HG02610 (cell line): ENCODE measurements at regions not wholly inside any gene's neighbourhood (a gene's known extent, or its start where the extent isn't known, plus 50 kb on each side); places are given as distances from the start of the nearest gene placed in this dataset.
"Not testable (repeated sequence)": the region's sequence is repeated elsewhere in the genome, so short reads cannot be mapped to it uniquely, and the experiment has no call there.

ENCODE experiments used
- ATAC-seq: cut with Tn5 transposase; IDR thresholded peaks from one replicate; pipeline ENCODE4 v1.9.1; 2021; ENCODE audit warnings: mild to moderate bottlenecking, moderate library complexity; ENCODE audit not compliant: unreplicated experiment

DNA sequence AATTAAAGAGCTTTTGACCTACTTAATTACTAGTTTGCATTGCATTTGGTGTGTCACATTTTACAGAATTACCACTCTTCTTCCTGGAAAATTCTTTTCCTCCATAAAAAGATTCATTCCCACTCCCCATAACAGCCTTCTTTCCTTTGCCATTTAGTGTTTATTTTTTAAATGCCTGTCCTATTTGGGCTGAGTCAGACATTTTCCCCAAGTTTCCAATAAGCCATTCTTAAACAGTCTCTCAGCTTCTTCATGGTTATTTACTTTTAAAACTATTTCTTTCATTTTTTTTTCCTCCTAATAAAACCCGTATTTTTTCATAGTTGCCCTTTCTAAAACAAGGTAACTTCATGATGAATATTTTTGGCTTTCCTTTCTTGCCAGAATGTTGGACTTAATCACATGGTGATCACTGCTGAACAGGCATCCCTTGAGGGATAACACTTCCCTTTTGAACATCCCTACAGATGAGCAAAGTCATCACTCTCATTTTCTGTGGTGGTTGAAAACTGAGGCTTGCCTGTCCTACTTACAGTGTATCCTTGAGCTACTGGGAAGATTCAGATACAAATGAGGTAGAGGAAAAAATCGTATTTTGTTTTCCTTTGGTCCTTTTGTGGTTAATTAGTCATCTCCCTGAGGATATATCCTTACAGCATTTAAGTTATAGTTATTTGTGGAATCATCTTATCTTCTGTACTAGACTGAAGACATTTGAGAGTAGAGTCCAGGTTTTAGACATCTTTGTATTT lies 520.5 kb upstream of the NR3C2 start:
- no peak for ATAC-seq

GRCh38 chr4:148961526-148961925 lies 519.3 kb upstream of the NR3C2 start:
- ATAC-seq, result no peak

DNA sequence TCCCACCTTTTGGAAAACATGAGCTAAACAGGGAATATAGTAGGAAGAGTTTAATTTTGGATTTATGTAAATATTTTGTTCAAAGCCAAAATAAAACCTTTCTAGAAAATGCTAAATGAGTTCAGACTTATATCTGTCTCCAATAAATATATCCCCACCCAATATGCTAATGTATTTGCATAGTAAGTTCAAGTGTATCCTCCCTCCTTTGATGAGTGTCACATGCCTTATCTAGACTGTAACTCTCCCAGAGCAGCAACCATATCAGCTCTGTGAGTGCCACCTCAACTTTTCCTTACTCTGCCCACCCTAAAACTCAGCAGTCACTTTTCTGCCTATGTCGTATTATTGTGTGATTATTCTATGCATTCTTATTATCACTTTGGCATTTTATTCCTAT lies 516.1 kb upstream of the NR3C2 start:
- ATAC-seq, result no peak

DNA sequence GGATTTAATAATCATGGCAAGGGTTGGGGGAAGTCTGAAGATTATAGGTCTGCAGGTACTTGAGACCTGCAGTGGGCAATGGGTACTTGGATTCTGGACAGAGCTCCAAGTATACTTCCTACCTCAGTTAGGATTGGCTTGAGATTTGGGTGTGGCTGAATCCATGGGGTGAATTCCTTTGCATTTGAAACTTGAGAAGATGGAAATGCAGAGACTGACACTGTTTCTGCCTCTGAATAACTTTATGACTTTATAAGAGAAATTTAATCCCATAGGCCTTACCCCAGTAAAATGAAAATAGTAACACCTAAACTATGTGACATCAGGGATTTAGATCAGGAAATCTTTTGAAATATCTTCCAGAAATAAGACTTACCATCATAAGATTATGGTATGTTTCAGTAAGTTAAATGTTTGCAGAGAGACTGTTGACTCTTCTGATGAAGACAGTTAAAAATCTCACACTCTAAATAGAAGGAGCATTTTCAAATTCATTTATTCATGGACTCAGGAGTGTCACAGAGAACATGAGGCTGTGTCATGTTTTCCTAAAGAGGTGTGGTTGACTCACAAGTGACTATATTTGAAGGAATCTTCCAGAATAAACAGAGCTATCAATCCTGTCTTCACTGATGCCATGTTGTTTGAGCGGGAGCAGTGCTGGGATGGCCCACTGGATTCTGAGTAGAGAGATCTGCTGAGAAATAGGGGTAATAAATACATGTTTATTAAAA lies 513.5 kb upstream of the NR3C2 start:
- no peak for ATAC-seq

DNA sequence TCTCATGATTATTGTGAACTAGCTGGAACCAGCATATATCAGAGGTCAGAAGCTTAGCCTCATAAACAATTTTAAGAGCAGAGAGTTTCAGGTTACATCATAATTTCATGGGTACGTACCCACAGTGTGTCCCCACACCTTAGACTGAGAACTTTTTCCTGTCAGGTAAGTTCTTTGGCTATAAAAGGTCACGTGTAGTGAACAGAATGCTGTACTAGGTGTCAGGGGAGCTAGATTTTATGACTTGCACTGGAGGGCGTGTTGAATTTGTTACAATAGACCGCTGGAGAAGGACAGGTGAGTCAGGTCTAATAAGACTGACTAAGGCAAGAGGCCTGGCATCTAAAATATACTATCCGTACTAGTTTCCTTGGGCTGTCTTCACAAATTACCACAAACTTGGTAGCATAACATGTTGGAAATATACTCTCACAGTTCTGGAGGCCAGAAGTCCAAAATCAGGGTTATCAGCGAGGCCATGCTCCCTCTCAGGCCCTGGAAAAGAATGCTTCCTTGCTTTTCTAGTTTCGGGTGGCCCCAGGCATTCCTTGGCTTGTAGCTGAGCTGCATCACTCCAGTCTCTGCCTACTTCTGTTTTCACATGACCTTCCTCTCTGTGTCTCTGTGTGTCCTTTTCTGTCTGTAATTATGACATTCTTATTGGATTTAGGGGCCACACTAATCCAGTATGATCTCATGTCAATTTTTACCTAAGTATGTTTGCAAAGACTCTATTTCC lies 512.0 kb upstream of the NR3C2 start:
- ATAC-seq, result no peak

- no peak for ATAC-seq
Measured at GRCh38 chr4:148951346-148951745, 509.1 kb upstream of the NR3C2 start.

GRCh38 chr4:148946271-148946670 lies 504.1 kb upstream of the NR3C2 start:
- no peak for ATAC-seq

- ATAC-seq, result no peak
Measured at GRCh38 chr4:148944839-148945219, 502.6 kb upstream of the NR3C2 start.

GRCh38 chr4:148944136-148944838 lies 502.1 kb upstream of the NR3C2 start:
- ATAC-seq, result no peak

DNA sequence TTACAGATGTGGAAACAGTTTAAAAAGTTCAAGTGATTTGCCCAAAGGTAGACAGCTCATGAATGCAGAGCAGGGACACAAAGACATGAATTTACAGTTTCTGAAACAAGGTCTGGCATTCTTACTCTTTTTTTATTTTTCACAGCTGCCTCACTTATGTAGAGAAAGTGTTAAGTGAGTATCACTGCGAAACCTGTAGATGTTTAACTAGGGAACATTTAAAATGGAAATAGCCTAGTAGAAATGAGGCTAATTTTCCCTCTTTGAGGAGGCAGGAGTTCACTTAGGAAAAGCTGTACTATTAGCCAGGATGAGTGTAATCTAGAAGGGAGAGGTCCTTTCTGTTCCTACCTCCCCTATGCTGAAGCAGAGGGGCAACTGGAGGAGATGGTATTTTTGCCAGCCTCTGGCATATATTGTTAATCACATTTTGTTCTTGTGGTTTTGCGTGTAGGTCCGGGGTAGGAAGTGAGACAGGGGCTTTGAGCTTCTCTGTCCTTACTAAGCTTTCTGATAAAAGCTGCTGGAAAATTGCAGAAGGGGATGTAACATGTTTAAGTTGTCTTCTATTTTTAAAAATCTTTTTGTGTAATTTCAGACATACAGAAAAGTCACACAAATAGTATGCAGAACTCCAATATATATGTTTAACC lies 492.8 kb upstream of the NR3C2 start:
- no peak for ATAC-seq

DNA sequence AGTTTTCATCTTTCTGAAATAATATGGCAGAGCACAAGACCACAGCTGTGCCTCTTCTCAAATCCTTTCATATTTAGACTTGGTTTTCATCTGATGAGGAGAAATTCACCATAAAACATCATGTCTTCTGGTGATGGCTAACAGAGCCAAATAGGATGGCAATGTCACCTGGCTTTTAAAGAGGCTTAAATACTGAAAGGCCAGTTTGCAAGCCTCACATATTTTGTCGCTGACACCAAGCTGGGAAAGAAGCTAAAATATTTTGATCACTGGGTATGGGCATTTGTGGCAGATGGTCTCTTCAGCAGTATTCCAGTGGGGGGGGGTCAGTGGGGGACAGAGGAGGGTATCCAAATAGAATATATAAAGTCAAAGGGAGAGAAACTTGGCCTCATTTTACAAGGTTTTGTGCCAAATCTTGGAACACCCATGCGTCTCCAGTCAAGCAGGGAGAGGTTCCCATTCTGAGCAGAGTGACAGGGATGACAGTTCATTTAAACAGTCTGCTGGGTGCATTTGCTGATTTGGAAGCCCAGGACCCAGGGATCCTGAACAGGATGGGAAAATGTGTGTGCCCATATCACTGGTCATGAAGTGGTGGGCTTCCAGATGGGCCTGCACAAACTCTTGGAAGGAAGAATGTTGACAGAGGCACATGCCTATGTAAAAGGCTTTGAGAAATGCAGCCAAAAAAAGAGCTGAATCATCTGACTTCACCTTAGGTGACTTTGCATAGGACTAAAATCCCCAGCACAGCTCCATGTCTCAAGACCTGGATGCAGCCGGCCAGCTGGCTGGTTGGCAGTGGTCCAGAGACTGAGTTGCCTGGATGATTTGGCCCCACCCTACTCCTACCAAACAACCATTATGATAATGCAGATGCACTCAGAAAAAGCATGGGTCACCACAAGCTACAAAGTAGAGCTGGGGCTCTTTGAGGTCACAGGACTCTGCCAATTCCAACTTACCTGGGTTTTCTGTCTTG lies 484.4 kb upstream of the NR3C2 start:
- ATAC-seq, result no peak

- ATAC-seq, result no peak
Measured at GRCh38 chr4:148923881-148924280, 481.7 kb upstream of the NR3C2 start.

DNA sequence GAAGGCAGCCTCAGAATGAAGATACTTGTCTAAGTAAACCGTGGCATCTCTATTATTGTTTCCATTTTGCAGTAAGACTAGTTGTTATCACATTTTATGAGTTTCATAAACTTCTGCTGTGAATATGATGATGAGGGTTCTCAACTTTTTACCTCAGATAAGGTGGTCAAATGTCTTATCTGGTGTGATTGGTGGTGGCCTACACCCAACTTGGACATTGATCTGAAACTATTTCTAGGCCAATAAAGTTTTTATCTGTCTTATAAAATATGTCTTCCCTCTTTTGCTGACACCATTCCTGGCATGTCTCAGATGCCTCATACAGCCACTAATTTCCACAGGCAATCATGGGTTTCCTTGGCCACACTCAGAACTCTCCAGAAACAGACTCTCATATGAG lies 480.3 kb upstream of the NR3C2 start:
- no peak for ATAC-seq

DNA sequence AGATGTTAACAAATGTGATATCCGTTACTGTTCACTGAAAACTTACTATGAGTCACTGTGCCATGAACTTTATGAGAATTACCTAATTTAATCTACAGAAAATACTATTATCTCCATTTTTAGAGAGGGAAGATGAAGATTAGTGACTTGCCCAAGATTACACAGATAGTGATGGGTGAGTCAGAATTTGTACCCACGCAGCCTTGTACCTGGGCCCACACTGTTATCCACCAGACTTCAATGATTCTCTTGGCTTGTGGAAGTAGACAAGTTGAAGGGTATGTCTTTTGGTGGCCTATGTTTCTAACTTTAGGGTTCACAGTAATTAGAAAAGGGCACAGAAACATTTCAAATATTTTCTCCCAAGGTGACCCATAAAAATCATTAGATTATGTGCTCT lies 472.5 kb upstream of the NR3C2 start:
- ATAC-seq, result no peak

GRCh38 chr4:148914301-148914700 lies 472.1 kb upstream of the NR3C2 start:
- no peak for ATAC-seq

- no peak for ATAC-seq
Measured at GRCh38 chr4:148903388-148903787, 461.2 kb upstream of the NR3C2 start.

DNA sequence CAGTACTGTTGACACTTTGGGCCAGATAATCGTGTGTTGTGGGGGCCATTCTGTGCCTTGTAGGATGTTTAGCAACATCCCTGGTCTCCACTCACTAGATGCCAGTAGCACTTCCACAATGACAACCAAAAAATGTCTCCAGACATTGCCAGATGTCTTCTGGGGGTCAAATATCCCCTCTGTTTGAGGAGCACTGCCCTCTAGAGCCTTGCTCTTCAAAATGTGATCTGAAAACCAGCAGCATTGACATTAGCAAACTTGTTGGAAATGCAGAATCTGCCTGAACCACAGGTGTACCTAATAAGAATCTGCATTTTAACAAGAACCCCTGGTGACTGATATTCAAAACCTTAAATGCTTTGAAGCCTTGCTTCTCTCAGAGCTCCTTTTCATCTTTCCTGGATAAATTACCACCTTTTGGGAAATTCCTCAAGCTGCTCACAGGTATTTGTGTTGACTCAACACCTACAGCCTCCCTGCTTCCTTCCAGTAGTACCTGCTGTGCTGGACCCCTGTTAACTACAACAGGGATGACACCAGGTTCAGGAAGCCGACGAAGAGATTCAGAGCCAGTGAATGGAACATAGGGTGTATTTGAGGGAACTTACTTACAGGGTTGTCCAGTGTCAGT lies 459.0 kb upstream of the NR3C2 start:
- no peak for ATAC-seq

DNA sequence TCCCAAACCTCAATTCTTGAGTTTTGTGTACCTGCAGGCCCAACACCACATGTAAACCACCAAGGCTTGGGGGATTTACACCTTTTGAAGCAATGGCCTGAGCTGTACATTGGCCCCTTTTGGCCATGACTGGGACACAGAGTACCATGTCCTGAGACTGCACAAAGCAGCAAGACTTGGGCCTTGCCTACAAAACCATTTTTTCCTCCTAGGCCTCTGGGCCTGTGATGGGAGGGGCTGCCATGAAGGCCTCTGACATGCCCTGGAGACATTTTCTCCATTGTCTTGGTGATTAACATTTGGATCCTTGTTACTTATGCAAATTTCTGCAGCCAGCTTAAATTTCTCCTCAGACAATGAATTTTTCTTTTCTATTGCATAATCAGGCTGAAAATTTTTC lies 455.9 kb upstream of the NR3C2 start:
- ATAC-seq, result not testable (repeated sequence)

- no peak for ATAC-seq
Measured at GRCh38 chr4:148893095-148893494, 450.9 kb upstream of the NR3C2 start.
